SU-DHL-6 (cell line): ENCODE measurements at regions not wholly inside any gene's neighbourhood (a gene's known extent, or its start where the extent isn't known, plus 50 kb on each side); places are given as distances from the start of the nearest gene placed in this dataset.

Experiments
- H2AFZ ChIP-seq: fragments of 200-600 bp; sonication (generic); 2 replicates; pipeline ENCODE4 v1.6.1; 2014; ENCODE audit warnings: low read depth, mild to moderate bottlenecking, moderate library complexity, mixed read lengths, antibody characterized with exemption, low read length; ENCODE audit not compliant: severe bottlenecking
- H3F3A ChIP-seq: fragments of 200-600 bp; shearing (Covaris generic); 2 replicates; pipeline ENCODE4 v1.6.0; 2016; ENCODE audit warnings: antibody characterized with exemption, mild to moderate bottlenecking; ENCODE audit not compliant: insufficient read depth
- H3K27ac ChIP-seq: fragments of 200-600 bp; sonication (generic); 2 replicates; pipeline ENCODE4 v1.5.1; 2016; ENCODE audit warnings: low read depth, mild to moderate bottlenecking, low read length, moderate library complexity, mixed read lengths
- H3K27me3 ChIP-seq: fragments of 200-600 bp; sonication (generic), shearing (Covaris generic); 2 replicates; pipeline ENCODE4 v1.6.0; 2014; ENCODE audit warnings: mild to moderate bottlenecking, low read length
- H3K36me3 ChIP-seq: fragments of 200-600 bp; sonication (generic); 2 replicates; pipeline ENCODE4 v1.6.1; 2014; ENCODE audit warnings: mild to moderate bottlenecking, low read length, mixed read lengths
- H3K4me2 ChIP-seq: fragments of 300-600, 200-600 bp; shearing (Covaris generic), sonication (generic); 2 replicates; pipeline ENCODE4 v1.6.0; 2014; ENCODE audit warnings: low read length, low read depth, mild to moderate bottlenecking; ENCODE audit not compliant: poor library complexity, severe bottlenecking
- H3K4me3 ChIP-seq: fragments of 200-600 bp; sonication (generic); 2 replicates; pipeline ENCODE4 v1.5.1; 2014; ENCODE audit warnings: antibody characterized with exemption, low read length, mild to moderate bottlenecking, mixed read lengths; ENCODE audit not compliant: insufficient read depth, poor library complexity, severe bottlenecking
- H3K79me2 ChIP-seq: fragments of 200-600 bp; sonication (generic); 2 replicates; pipeline ENCODE4 v1.6.1; 2014; ENCODE audit warnings: mild to moderate bottlenecking, low read length, moderate library complexity; ENCODE audit not compliant: insufficient read depth
- H3K9ac ChIP-seq: fragments of 200-600 bp; sonication (generic); 2 replicates; pipeline ENCODE4 v1.7.0; 2014; ENCODE audit warnings: mild to moderate bottlenecking, low read length
- H3K9me2 ChIP-seq: fragments of 200-600 bp; sonication (generic); replicated peaks from 2 replicates; pipeline ENCODE4 v1.6.1; 2014; ENCODE audit warnings: low read length; ENCODE audit not compliant: insufficient read depth
- H3K9me3 ChIP-seq: fragments of 200-600 bp; sonication (generic); 2 replicates; pipeline ENCODE4 v1.6.1; 2014; ENCODE audit warnings: low read length, mixed read lengths; ENCODE audit not compliant: insufficient read depth
- H4K20me1 ChIP-seq: fragments of 200-600 bp; sonication (generic); 2 replicates; pipeline ENCODE4 v1.6.1; 2014; ENCODE audit warnings: low read depth, mild to moderate bottlenecking, antibody characterized with exemption, low read length, moderate library complexity, mixed read lengths
- EZH2phosphoT487 ChIP-seq: fragments of 200-600 bp; sonication (generic), shearing (Covaris generic); conservative IDR thresholded peaks from 2 replicates; pipeline ENCODE4 v1.6.1; 2018; ENCODE audit warnings: mild to moderate bottlenecking, antibody characterized with exemption, low read length, moderate library complexity, mixed read lengths
- TF ChIP-seq, protein P1 (sequence below): fragments of 200-600 bp; sonication (generic); IDR thresholded peaks from one replicate; pipeline ENCODE4 v1.5.1; 2017; ENCODE audit warnings: antibody characterized with exemption, mild to moderate bottlenecking, low read length, moderate library complexity; ENCODE audit not compliant: insufficient read depth, poor library complexity, severe bottlenecking

DNA sequence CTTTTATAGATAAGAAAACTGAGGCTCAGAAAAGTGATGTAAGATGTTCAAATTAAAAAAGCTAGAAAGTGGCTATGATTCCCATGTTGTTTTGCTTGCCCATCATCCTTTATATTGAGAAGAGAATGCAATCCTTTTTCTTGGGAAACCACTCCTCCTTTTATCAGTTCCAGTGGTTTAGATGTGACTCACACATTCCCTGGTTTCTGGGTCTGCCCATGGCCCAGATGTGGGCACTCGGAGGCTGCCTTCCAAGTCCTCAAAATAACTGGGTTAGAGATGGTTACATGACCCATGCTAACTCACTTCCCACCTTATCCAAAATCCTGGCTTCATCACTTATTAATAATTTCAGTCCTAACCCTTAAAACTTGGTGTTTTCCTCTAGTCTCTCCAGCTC is 550.0 kb downstream of the MDFIC start:
- Histone ChIP-seq H3F3A (no peaks in the 10 kb centered on the region), H3K79me2 (no peaks in the 10 kb centered on the region), H3K9me3 (no peaks in the 10 kb centered on the region), H3K9ac (no peak overlapping the region), H3K4me2 (no peak overlapping the region), H3K9me2 (no peaks in the 10 kb centered on the region), H3K27me3 (no peaks in the 10 kb centered on the region), H3K4me3 (no peak overlapping the region), H3K27ac (no peak overlapping the region), H4K20me1 (no peaks in the 10 kb centered on the region), H3K36me3 (no peaks in the 10 kb centered on the region), H2AFZ (no peak overlapping the region)
- TF ChIP-seq, protein P1, sequence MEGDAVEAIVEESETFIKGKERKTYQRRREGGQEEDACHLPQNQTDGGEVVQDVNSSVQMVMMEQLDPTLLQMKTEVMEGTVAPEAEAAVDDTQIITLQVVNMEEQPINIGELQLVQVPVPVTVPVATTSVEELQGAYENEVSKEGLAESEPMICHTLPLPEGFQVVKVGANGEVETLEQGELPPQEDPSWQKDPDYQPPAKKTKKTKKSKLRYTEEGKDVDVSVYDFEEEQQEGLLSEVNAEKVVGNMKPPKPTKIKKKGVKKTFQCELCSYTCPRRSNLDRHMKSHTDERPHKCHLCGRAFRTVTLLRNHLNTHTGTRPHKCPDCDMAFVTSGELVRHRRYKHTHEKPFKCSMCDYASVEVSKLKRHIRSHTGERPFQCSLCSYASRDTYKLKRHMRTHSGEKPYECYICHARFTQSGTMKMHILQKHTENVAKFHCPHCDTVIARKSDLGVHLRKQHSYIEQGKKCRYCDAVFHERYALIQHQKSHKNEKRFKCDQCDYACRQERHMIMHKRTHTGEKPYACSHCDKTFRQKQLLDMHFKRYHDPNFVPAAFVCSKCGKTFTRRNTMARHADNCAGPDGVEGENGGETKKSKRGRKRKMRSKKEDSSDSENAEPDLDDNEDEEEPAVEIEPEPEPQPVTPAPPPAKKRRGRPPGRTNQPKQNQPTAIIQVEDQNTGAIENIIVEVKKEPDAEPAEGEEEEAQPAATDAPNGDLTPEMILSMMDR: no peak
- no peak for TF ChIP-seq EZH2phosphoT487

DNA sequence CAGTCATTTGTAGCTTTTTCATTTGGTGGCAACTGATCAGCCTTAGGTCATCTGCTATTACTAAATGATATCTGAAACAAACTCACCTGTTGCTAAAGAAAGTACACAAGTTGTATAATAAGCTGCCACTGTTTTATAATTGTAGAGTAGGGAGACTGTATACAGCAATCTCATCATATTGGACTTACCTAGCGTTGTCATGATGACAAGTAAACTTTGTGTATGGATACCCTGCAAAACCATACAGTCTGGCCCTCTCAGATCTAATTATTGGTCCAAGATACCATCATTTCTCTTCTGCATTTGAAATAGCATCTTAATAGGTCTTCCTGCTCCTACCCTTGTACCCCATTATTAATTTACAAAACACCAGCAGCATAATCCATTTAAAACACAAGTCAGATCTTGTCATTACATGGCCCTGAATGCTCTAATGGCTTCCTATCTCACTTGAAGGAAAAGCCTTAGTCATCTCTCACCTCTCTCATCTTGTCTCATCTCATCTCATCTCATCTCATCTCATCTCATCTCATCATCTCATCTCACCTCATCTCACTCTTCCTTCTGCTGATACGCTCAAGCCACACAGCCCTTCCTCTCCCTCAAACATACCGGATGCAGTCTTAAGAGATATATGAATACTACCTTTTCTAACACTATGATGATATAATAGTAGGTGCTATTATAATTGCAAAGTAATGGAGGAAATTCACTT is 540.6 kb downstream of the MDFIC start:
- Histone ChIP-seq H3K4me2 (no peak overlapping the region), H3K27ac (no peak overlapping the region), H3K9ac (no peak overlapping the region), H2AFZ (no peak overlapping the region), H3K9me3 (no peaks in the 10 kb centered on the region), H3K36me3 (no peaks in the 10 kb centered on the region), H4K20me1 (no peaks in the 10 kb centered on the region), H3K27me3 (no peaks in the 10 kb centered on the region), H3F3A (no peaks in the 10 kb centered on the region), H3K4me3 (no peak overlapping the region), H3K79me2 (no peaks in the 10 kb centered on the region), H3K9me2 (no peaks in the 10 kb centered on the region)
- TF ChIP-seq EZH2phosphoT487: no peak
- TF ChIP-seq, protein P1: no peak

DNA sequence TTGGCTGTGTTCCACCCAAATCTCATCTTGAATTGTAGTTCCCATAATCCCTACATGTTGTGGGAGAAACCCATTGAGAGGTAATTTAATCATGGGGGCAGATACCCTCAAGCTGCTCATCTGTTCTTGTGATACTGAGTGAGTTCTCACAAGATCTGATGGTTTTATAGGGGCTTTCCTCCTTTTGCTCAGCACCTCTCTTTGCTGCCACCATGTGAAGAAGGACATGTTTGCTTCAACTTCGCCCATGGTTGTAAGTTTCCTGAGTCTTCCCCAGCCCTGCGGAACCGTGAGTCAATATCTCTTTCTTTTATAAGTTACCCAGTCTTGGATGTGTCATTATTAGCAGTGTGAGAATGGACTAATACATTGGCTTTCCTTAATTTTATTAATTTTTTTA is 527.8 kb downstream of the MDFIC start:
- Histone ChIP-seq H2AFZ (no peak overlapping the region), H3K9ac (no peak overlapping the region), H3K4me3 (no peak overlapping the region), H3K9me2 (no peaks in the 10 kb centered on the region), H3F3A (no peaks in the 10 kb centered on the region), H3K36me3 (no peaks in the 10 kb centered on the region), H3K9me3 (no peaks in the 10 kb centered on the region; the same call in 1 of the 2 replicates), H3K27ac (no peak overlapping the region), H3K27me3 (no peaks in the 10 kb centered on the region), H3K4me2 (no peak overlapping the region), H4K20me1 (no peaks in the 10 kb centered on the region), H3K79me2 (no peaks in the 10 kb centered on the region)
- TF ChIP-seq, protein P1: no peak
- no peak for TF ChIP-seq EZH2phosphoT487
